Chondrocyte (in vitro differentiated cells): ENCODE measurements at regions not wholly inside any gene's neighbourhood (a gene's known extent, or its start where the extent isn't known, plus 50 kb on each side); places are given as distances from the start of the nearest gene placed in this dataset.
A peak's percentile ranks its signal among the peaks of the same experiment; 100 is the strongest.

Experiments used
- DNase-seq: peaks from one replicate; pipeline ENCODE4 v3.0.0; 2021; ENCODE audit warnings: mixed read lengths, low spot score
- H3K27ac Mint-ChIP-seq: one replicate; pipeline ENCODE4 v1.8.0; 2021; ENCODE audit warnings: mild to moderate bottlenecking, moderate library complexity, mixed read lengths; ENCODE audit not compliant: unreplicated experiment
- H3K27me3 Mint-ChIP-seq: 2 replicates; pipeline ENCODE4 v1.8.0; 2021; ENCODE audit warnings: low read depth, mixed read lengths
- H3K36me3 Mint-ChIP-seq: 2 replicates; pipeline ENCODE4 v1.8.0; 2021; ENCODE audit warnings: low read depth, mixed read lengths
- H3K4me1 Mint-ChIP-seq: 2 replicates; pipeline ENCODE4 v1.8.0; 2021; ENCODE audit warnings: low read depth, mild to moderate bottlenecking, mixed read lengths
- H3K4me3 Mint-ChIP-seq: one replicate; pipeline ENCODE4 v1.8.0; 2021; ENCODE audit warnings: mild to moderate bottlenecking, moderate library complexity, mixed read lengths; ENCODE audit not compliant: unreplicated experiment
- H3K9me3 Mint-ChIP-seq: 2 replicates; pipeline ENCODE4 v1.8.0; 2021; ENCODE audit warnings: low read depth, mixed read lengths
- CTCF ChIP-seq: fragments of 200-600 bp; sonication (generic); IDR thresholded peaks from 2 replicates; pipeline ENCODE4 v1.5.0; 2021; ENCODE audit warnings: antibody characterized with exemption, mild to moderate bottlenecking, moderate library complexity

DNA sequence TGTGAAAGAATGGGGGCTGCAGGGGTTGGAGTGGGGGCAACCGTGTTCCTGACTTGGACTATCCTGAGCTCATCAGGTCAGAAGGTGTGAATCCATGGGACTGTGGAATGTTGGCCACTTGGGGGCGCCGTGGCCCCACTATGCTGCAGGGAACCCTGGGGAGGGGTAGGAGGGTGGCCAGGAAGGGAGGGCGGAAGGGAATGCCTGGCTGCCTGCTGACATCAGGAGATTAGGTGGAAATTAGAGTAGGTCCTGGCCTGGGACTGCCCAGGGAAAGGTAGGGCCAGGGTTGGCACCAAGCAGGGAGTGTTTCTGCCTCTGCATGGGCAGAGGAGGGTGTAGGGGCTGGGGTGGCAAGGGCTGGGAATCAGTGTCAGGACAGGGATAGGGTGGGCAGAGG lies 65.8 kb upstream of the PRSS58 start:
- no peak overlapping the region for H3K4me3 Mint-ChIP-seq
- peaks cover 14% of the 10 kb centered on the region for H3K27me3 Mint-ChIP-seq
- no peaks in the 10 kb centered on the region for H3K36me3 Mint-ChIP-seq
- peaks cover 7% of the 10 kb centered on the region for H3K4me1 Mint-ChIP-seq
- peak; percentile 43 for TF ChIP-seq CTCF
- DNase-seq = no peak
- no peak overlapping the region for H3K27ac Mint-ChIP-seq
- H3K9me3 Mint-ChIP-seq = no peaks in the 10 kb centered on the region

DNA sequence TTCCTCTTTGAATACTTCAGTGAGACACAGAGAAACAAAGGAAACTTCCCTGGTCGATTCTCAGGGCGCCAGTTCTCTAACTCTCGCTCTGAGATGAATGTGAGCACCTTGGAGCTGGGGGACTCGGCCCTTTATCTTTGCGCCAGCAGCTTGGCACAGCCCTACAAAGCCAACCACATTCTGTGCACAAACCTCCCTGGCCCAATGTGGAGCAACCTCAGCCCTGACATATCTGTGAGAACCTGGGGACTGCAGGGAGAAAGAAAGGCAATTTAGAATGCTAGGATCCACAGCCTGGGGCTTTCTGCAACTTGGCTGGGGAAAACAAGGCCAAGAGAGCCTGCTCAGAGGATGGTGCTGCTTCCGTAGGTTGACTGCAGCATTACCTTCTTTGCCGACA lies 63.5 kb upstream of the PRSS58 start:
- Mint-ChIP-seq H3K4me3 (no peak overlapping the region), H3K27ac (no peak overlapping the region)
- DNase-seq = no peak

DNA sequence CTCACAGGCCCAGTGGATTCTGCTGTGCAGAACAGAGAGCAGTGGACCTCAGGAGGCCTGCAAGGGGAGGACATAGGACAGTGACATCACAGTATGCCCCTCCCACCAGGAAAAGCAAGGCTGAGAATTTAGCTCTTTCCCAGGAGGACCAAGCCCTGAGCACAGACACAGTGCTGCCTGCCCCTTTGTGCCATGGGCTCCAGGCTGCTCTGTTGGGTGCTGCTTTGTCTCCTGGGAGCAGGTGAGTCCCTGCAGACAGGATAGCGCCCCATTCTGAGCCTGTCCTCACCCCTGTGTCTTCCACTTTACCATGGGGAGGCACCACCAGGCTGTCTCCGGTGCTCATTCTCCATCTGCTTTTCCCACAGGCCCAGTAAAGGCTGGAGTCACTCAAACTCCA lies 63.0 kb upstream of the PRSS58 start:
- H3K27ac Mint-ChIP-seq = no peak overlapping the region
- H3K4me3 Mint-ChIP-seq = no peak overlapping the region
- peaks cover 21% of the 10 kb centered on the region for H3K27me3 Mint-ChIP-seq
- H3K4me1 Mint-ChIP-seq = peaks cover 4% of the 10 kb centered on the region
- no peak for DNase-seq
- no peak for TF ChIP-seq CTCF
- H3K36me3 Mint-ChIP-seq = no peaks in the 10 kb centered on the region
- H3K9me3 Mint-ChIP-seq = no peaks in the 10 kb centered on the region

More for the DNA sequence above, 63.5 kb upstream of the PRSS58 start:
- Mint-ChIP-seq H3K36me3 (no peaks in the 10 kb centered on the region), H3K4me1 (peaks cover 4% of the 10 kb centered on the region), H3K9me3 (no peaks in the 10 kb centered on the region), H3K27me3 (peaks cover 18% of the 10 kb centered on the region)
- no peak for TF ChIP-seq CTCF

DNA sequence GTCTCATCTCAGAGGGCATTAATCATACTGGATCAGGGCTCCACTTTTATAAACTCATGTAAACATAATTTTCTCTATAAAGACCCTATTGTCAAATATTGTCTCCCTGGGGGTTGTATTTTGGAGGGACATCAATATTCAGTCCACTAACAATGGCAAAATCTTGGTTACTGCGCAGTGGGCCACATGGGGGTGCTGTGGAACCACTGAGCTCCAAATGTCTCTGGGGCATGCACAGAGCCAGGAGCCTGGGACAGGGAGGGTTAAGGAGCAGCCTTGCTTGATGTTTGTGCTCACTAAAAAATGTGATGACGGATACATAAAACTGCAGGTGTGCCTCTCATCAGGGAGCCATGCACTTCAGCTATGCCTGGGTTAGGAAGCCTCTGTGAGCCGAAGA lies 62.1 kb upstream of the PRSS58 start:
- Mint-ChIP-seq H3K9me3 (no peaks in the 10 kb centered on the region), H3K27me3 (peaks cover 24% of the 10 kb centered on the region), H3K4me1 (peaks cover 4% of the 10 kb centered on the region), H3K27ac (no peak overlapping the region), H3K4me3 (no peak overlapping the region), H3K36me3 (no peaks in the 10 kb centered on the region)
- DNase-seq = no peak
- TF ChIP-seq CTCF = peak; percentile 43

DNA sequence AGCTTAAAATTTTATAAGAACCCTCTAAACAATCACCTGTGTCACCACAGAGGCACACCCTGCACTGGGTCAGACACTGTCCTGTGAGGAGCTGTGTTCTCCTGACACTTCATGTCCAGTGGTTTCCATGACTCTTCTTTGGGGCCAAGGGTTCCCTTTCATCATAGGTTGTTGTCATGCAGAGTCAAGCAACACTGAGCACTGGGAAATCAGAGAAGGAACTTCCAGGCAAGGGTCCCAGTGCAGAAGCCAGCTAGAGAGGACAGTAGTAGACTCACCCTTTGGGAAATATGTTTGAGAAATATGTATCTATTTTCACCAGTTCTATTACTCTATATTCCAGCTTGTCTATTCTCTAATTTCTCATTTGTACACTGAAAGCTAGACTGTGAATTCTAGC lies 56.4 kb upstream of the PRSS58 start:
- DNase-seq = no peak
- H3K27ac Mint-ChIP-seq = no peak overlapping the region
- H3K36me3 Mint-ChIP-seq = no peaks in the 10 kb centered on the region
- no peaks in the 10 kb centered on the region for H3K9me3 Mint-ChIP-seq
- H3K27me3 Mint-ChIP-seq = peaks cover 24% of the 10 kb centered on the region
- H3K4me1 Mint-ChIP-seq = peaks cover 4% of the 10 kb centered on the region
- no peak for TF ChIP-seq CTCF
- H3K4me3 Mint-ChIP-seq = no peak overlapping the region
